Transverse colon (tissue), 3 donors: ENCODE measurements at regions not wholly inside any gene's neighbourhood (a gene's known extent, or its start where the extent isn't known, plus 50 kb on each side); places are given as distances from the start of the nearest gene placed in this dataset.

ENCODE experiments used
- CTCF ChIP-seq, 5 experiments: fragments of 200-600 bp in 3 of 5; fragments of 450-650 bp in 2 of 5; sonication (generic) in 3 of 5; IDR thresholded peaks; 1 replicate in 2 of 5; 2 replicates in 3 of 5; pipeline ENCODE4 v1.5.1; 2016 to 2017; ENCODE audit warnings: antibody characterized with exemption in 5 of 5, inconsistent platforms in 3 of 5, mild to moderate bottlenecking in 2 of 5, moderate library complexity in 1 of 5
- POLR2A ChIP-seq: fragments of 450-650 bp; IDR thresholded peaks from one replicate; pipeline ENCODE4 v1.6.1; 2016; ENCODE audit warnings: antibody characterized with exemption, mild to moderate bottlenecking, moderate library complexity

- TF ChIP-seq POLR2A (no peak), CTCF (IDR thresholded peaks at IDR 0.05) (no peak)
Measured at GRCh38 chr17:71914042-71914441, 206.8 kb upstream of the SOX9 start.
